ENCODE measurements at regions not wholly inside any gene's neighbourhood (a gene's known extent, or its start where the extent isn't known, plus 50 kb on each side); places are given as distances from the start of the nearest gene placed in this dataset.

- TF ChIP-seq EZH2 (IDR thresholded peaks at IDR 0.05; ENCODE audit: low read depth) (no peak), CTCF (conservative IDR thresholded peaks at IDR 0.05) (no peak)
- ChIA-PET POLR2A (ENCODE audit: unreplicated experiment) (no interaction called here), CTCF (interaction anchor here (0.6 kb wide), 1 partner anchor 9 kb away, joined by 3 read pairs; no protein-coding TSS in a partner anchor)
- H3K27me3 ChIP-seq (ENCODE audit: insufficient read depth, low read depth) = no peaks in the 10 kb centered on the region
- no peaks in the 10 kb centered on the region for H4K20me1 ChIP-seq (ENCODE audit: insufficient read depth)
- no peak for DNase-seq
- no peaks in the 10 kb centered on the region for H3K9me2 ChIP-seq (ENCODE audit: insufficient read depth)
- no peaks in the 10 kb centered on the region for H3K4me1 ChIP-seq (replicated peaks; ENCODE audit: insufficient read depth)
- H3F3A ChIP-seq (ENCODE audit: insufficient read depth, low read depth) = no peaks in the 10 kb centered on the region
- no TSS peak for BruUV-seq (replicated peaks)
- no peaks in the 10 kb centered on the region for H3K79me2 ChIP-seq (ENCODE audit: low read depth)
- intact Hi-C loops (cut with micrococcal nuclease; ENCODE audit: unreplicated experiment) = no loop called here
- H3K27ac ChIP-seq = no peak overlapping the region
- H2AFZ ChIP-seq = no peak overlapping the region
- no peaks in the 10 kb centered on the region for H3K36me3 ChIP-seq (ENCODE audit: low read depth)
- no peak overlapping the region for H3K4me3 ChIP-seq
- H3K4me2 ChIP-seq = no peak overlapping the region
- no peaks in the 10 kb centered on the region for H3K9me3 ChIP-seq (ENCODE audit: insufficient read depth, low read depth)
Observed at GRCh38 chr14:38884109-38884508, 218.9 kb downstream of the SEC23A start.

GRCh38 chr14:38883127-38883526 is 219.9 kb downstream of the SEC23A start:
- intact Hi-C loops (cut with micrococcal nuclease; ENCODE audit: unreplicated experiment) = no loop called here
- H3K27me3 ChIP-seq (ENCODE audit: insufficient read depth, low read depth) = no peaks in the 10 kb centered on the region
- H3K4me2 ChIP-seq = no peak overlapping the region
- H2AFZ ChIP-seq = no peak overlapping the region
- BruUV-seq (replicated peaks) = no TSS peak
- no peak overlapping the region for H3K27ac ChIP-seq
- TF ChIP-seq CTCF (conservative IDR thresholded peaks at IDR 0.05) (no peak), EZH2 (IDR thresholded peaks at IDR 0.05; ENCODE audit: low read depth) (no peak)
- no peaks in the 10 kb centered on the region for H3K4me1 ChIP-seq (replicated peaks; ENCODE audit: insufficient read depth)
- CTCF ChIA-PET = no interaction called here
- H3K79me2 ChIP-seq (ENCODE audit: low read depth) = no peaks in the 10 kb centered on the region
- no peaks in the 10 kb centered on the region for H3F3A ChIP-seq (ENCODE audit: insufficient read depth, low read depth)
- H3K9me2 ChIP-seq (ENCODE audit: insufficient read depth) = no peaks in the 10 kb centered on the region
- no peaks in the 10 kb centered on the region for H3K9me3 ChIP-seq (ENCODE audit: insufficient read depth, low read depth)
- no peaks in the 10 kb centered on the region for H3K36me3 ChIP-seq (ENCODE audit: low read depth)
- no peak for DNase-seq
- H4K20me1 ChIP-seq (ENCODE audit: insufficient read depth) = no peaks in the 10 kb centered on the region
- H3K4me3 ChIP-seq = no peak overlapping the region
- POLR2A ChIA-PET (ENCODE audit: unreplicated experiment) = no interaction called here

- TF ChIP-seq CTCF (conservative IDR thresholded peaks at IDR 0.05) = no peak
- ChIA-PET CTCF (no interaction called here), POLR2A (ENCODE audit: unreplicated experiment) (no interaction called here)
- Histone ChIP-seq H3K79me2 (ENCODE audit: low read depth) (no peaks in the 10 kb centered on the region), H3K4me3 (no peak overlapping the region), H3K9me3 (ENCODE audit: insufficient read depth, low read depth) (no peaks in the 10 kb centered on the region), H3K4me2 (no peak overlapping the region), H3K4me1 (replicated peaks; ENCODE audit: insufficient read depth) (no peaks in the 10 kb centered on the region), H3K27ac (no peak overlapping the region), H3K36me3 (ENCODE audit: low read depth) (no peaks in the 10 kb centered on the region), H3F3A (ENCODE audit: insufficient read depth, low read depth) (no peaks in the 10 kb centered on the region), H2AFZ (no peak overlapping the region), H4K20me1 (ENCODE audit: insufficient read depth) (no peaks in the 10 kb centered on the region), H3K27me3 (ENCODE audit: insufficient read depth, low read depth) (no peaks in the 10 kb centered on the region), H3K9me2 (ENCODE audit: insufficient read depth) (no peaks in the 10 kb centered on the region)
- intact Hi-C loops (cut with micrococcal nuclease; ENCODE audit: unreplicated experiment) = no loop called here
- no TSS peak for BruUV-seq (replicated peaks)
- DNase-seq = no peak
Observed at GRCh38 chr14:38882533-38882932, 220.5 kb downstream of the SEC23A start.
